Stomach (tissue), 8 donors: ENCODE measurements at regions not wholly inside any gene's neighbourhood (a gene's known extent, or its start where the extent isn't known, plus 50 kb on each side); places are given as distances from the start of the nearest gene placed in this dataset.

Source experiments
- DNase-seq, 2 donors: peaks; one replicate each; pipeline versions ENCODE4 v3.0.0 to v3.0.0-alpha.2; 2013 to 2019
- H3K27ac ChIP-seq, 5 donors: fragments of 200-600 bp in 4 of 5; sonication (generic) in 4 of 5; one replicate each; pipeline ENCODE4 v1.5.1; 2013 to 2019; ENCODE audit warnings: mild to moderate bottlenecking in 1 of 5, moderate library complexity in 1 of 5
- H3K27me3 ChIP-seq, 3 donors: fragments of 200-600 bp; sonication (generic); one replicate each; pipeline ENCODE4 v1.5.1; 2017 to 2019; ENCODE audit warnings: mixed run types in 1 of 3
- H3K36me3 ChIP-seq, 4 donors: fragments of 200-600 bp; sonication (generic); 1 replicate in 3 of 4; 2 replicates in 1 of 4; pipeline ENCODE4 v1.5.1; 2016 to 2019
- H3K4me1 ChIP-seq, 4 donors: fragments of 200-600 bp; sonication (generic); one replicate each; pipeline ENCODE4 v1.5.1; 2016 to 2019
- H3K4me3 ChIP-seq, 4 donors: fragments of 200-600 bp; sonication (generic) in 3 of 4; one replicate each; pipeline ENCODE4 v1.5.1; 2016 to 2019; ENCODE audit warnings: mild to moderate bottlenecking in 1 of 4
- H3K9me3 ChIP-seq, 4 donors: fragments of 200-600 bp; sonication (generic); one replicate each; pipeline ENCODE4 v1.5.1; 2016 to 2019
- CTCF ChIP-seq, 7 experiments: fragments of 450-650 bp in 4 of 7; fragments of 200-600 bp in 3 of 7; sonication (generic) in 3 of 7; IDR thresholded peaks; one replicate each; pipeline ENCODE4 v1.5.1; 2016 to 2019; ENCODE audit warnings: antibody characterized with exemption in 7 of 7, control low read depth in 2 of 7, mild to moderate bottlenecking in 1 of 7
- EP300 ChIP-seq: sonication (generic); formaldehyde crosslinking; IDR thresholded peaks from one replicate; pipeline ENCODE4 v1.6.1; 2017; ENCODE audit warnings: antibody characterized with exemption
- POLR2A ChIP-seq, 4 donors: fragments of 450-650 bp; IDR thresholded peaks; one replicate each; pipeline ENCODE4 v1.6.1; 2016; ENCODE audit warnings: antibody characterized with exemption in 4 of 4, control low read depth in 2 of 4, mild to moderate bottlenecking in 1 of 4, moderate library complexity in 1 of 4
- POLR2AphosphoS5 ChIP-seq, 3 donors: sonication (generic); formaldehyde crosslinking; IDR thresholded peaks; one replicate each; pipeline ENCODE4 v1.6.1; 2016; ENCODE audit warnings: antibody characterized with exemption in 3 of 3
- WGBS, 5 donors: extraction: QIAGEN DNeasy Blood & Tissue Kit in 3 of 5; methylation state at CpG; one replicate each; pipeline versions ENCODE4 v1.1.5 to v1.1.7; 2013 to 2018; 5-methylcytosine and 5-hydroxymethylcytosine counted together
- intact Hi-C: fragments of 100-400 bp; cut with DNase I; formaldehyde crosslinking; loops from one replicate; pipeline ENCODE4 v1.15.1; 2023; ENCODE audit warnings: low total_unique reads
- donor health status: healthy with polysubstance abuse.
- donor health status: Bipolar disorder and iron deficiency.
- donor health status: healthy.

DNA sequence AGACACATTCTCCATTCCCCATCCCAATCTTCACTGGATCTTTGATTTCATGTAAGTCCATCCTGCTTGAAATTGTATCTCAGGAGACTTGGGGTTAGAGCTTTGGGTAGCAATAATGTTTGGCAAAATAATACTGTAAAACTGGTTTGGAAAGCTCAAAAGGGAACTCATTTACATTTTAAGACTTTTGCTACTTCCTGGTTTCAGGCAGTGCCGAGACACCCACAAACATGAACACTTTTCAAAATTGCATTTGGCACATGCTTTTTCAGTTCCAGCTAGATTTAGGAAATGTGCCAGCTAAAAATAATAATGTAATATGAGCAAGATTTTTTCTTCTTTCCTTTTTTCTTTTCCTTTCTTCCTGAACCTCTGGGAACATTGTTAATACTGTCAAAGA, 145.7 kb upstream of the CBLB start:
- no peak overlapping the region for H3K27ac ChIP-seq
- no peak for TF ChIP-seq POLR2AphosphoS5 (IDR thresholded peaks at IDR 0.05)
- TF ChIP-seq CTCF (IDR thresholded peaks at IDR 0.05) = no peak
- TF ChIP-seq POLR2A (IDR thresholded peaks at IDR 0.05) = no peak
- TF ChIP-seq EP300 = no peak
- no peaks in the 10 kb centered on the region for H3K36me3 ChIP-seq
- H3K9me3 ChIP-seq = peaks cover 0 to 4% (median 0%) of the 10 kb centered on the region in 4 donors
- intact Hi-C loops = no loop called here
- H3K4me3 ChIP-seq = no peak overlapping the region
- WGBS, 5 donors = 42 to 72% (median 64%) methylated on average over 1 of the region's 1 CpG
- no peak for DNase-seq
- no peaks in the 10 kb centered on the region for H3K27me3 ChIP-seq
- H3K4me1 ChIP-seq = no peaks in the 10 kb centered on the region

DNA sequence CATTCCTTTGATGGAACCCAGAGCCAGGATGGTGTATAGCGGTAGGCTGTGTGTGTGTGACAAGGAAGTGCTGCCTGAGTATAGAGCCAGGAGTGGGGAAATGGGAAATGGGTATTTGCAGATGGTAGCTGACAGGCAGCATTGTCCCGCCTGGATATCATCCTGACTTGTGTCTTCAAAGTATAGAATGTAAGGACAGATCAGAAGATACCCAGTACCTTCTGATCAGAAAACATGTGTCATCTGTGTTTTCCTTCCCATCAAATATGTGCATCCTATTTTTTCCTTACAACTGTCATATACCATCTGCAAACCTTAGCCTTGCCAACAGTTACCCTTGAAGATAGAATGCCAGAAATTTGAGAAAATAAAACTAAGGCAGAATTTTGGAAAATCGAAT, 146.2 kb upstream of the CBLB start:
- Histone ChIP-seq H3K27me3 (no peaks in the 10 kb centered on the region), H3K4me1 (no peaks in the 10 kb centered on the region), H3K9me3 (peaks cover 0 to 4% (median 0%) of the 10 kb centered on the region in 4 donors), H3K36me3 (no peaks in the 10 kb centered on the region), H3K27ac (no peak overlapping the region), H3K4me3 (no peak overlapping the region)
- TF ChIP-seq CTCF (IDR thresholded peaks at IDR 0.05) = no peak
- no peak for TF ChIP-seq EP300
- no peak for TF ChIP-seq POLR2A (IDR thresholded peaks at IDR 0.05)
- no peak for TF ChIP-seq POLR2AphosphoS5 (IDR thresholded peaks at IDR 0.05)
- WGBS, 5 donors = 91 to 96% (median 94%) methylated on average over 3 of the region's 3 CpGs
- DNase-seq = no peak
- intact Hi-C loops = no loop called here

- intact Hi-C loops = no loop called here
- Histone ChIP-seq H3K27ac (no peak overlapping the region), H3K9me3 (peaks cover 0 to 4% (median 0%) of the 10 kb centered on the region in 4 donors), H3K4me1 (no peaks in the 10 kb centered on the region), H3K27me3 (no peaks in the 10 kb centered on the region), H3K36me3 (no peaks in the 10 kb centered on the region), H3K4me3 (no peak overlapping the region)
- WGBS, 5 donors = 86 to 94% (median 90%) methylated on average over 4 of the region's 4 CpGs
- no peak for TF ChIP-seq CTCF (IDR thresholded peaks at IDR 0.05)
- TF ChIP-seq POLR2AphosphoS5 (IDR thresholded peaks at IDR 0.05) = no peak
- no peak for TF ChIP-seq POLR2A (IDR thresholded peaks at IDR 0.05)
- no peak for TF ChIP-seq EP300
- no peak for DNase-seq
Observed at GRCh38 chr3:106018102-106018501, 149.3 kb upstream of the CBLB start.

DNA sequence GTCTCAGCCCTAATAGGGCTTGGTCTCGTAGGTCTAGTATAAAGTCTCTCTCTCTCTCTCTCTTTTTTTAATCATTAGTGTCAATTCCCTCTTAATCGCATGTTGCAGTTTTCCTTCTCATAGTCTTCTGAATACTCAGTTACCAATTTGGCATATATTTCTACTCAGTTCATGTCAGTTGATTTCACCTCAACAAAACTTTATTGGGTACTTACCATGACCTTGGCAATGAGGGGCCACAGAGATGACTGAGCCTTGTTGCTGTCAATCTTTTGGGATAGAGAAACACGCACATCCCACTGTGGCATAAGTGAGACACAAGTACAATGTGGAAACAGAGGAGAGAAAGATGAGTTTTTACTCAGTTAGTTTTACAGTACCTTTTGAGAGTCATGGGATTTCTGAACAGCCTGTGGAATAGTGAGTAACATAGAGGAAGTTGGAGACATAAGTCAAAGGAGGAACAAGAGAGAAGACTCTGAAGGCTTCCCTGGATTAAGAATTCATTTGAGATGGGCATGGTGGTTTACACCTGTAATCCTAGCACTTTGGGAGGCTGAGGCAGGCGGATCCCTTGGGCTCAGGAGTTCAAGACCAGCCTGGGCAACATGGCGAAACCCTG, 150.2 kb upstream of the CBLB start:
- peaks cover 0 to 4% (median 0%) of the 10 kb centered on the region in 4 donors for H3K9me3 ChIP-seq
- WGBS, 5 donors = 92 to 97% (median 94%) methylated on average over 5 of the region's 5 CpGs
- H3K4me1 ChIP-seq = no peaks in the 10 kb centered on the region
- no peaks in the 10 kb centered on the region for H3K27me3 ChIP-seq
- H3K36me3 ChIP-seq = no peaks in the 10 kb centered on the region
- intact Hi-C loops = no loop called here
- H3K4me3 ChIP-seq = no peak overlapping the region
- no peak for DNase-seq
- TF ChIP-seq POLR2AphosphoS5 (IDR thresholded peaks at IDR 0.05) (no peak), POLR2A (IDR thresholded peaks at IDR 0.05) (no peak), CTCF (IDR thresholded peaks at IDR 0.05) (no peak), EP300 (no peak)
- H3K27ac ChIP-seq = no peak overlapping the region
